Lung (tissue), 11 donors: ENCODE measurements at regions not wholly inside any gene's neighbourhood (a gene's known extent, or its start where the extent isn't known, plus 50 kb on each side); places are given as distances from the start of the nearest gene placed in this dataset.
A peak's percentile ranks its signal among the peaks of the same experiment; 100 is the strongest.
"Not testable (repeated sequence)": the region's sequence is repeated elsewhere in the genome, so short reads cannot be mapped to it uniquely, and the experiment has no call there.

Source experiments
- ATAC-seq: fragments of 200-7000 bp; cut with Tn5 transposase; one replicate; pipeline ENCODE4 v1.9.1; 2020; ENCODE audit warnings: moderate number of reproducible peaks; ENCODE audit not compliant: insufficient read depth, low FRiP score
- DNase-seq, 3 donors: peaks; one replicate each; pipeline ENCODE4 v3.0.0-alpha.2; 2013 to 2017
- H3K27ac ChIP-seq, 2 donors: one replicate each; pipeline ENCODE4 v1.5.1; 2013; ENCODE audit warnings: mild to moderate bottlenecking in 2 of 2, moderate library complexity in 2 of 2, control low read depth in 1 of 2, inconsistent platforms in 1 of 2, low read depth in 1 of 2, low read length in 1 of 2
- H3K27me3 ChIP-seq, 3 donors: one replicate each; pipeline ENCODE4 v1.5.1; 2013; ENCODE audit warnings: low read length in 2 of 3; ENCODE audit not compliant: control insufficient read depth in 3 of 3, insufficient read depth in 3 of 3
- H3K36me3 ChIP-seq, 4 donors: one replicate each; pipeline ENCODE4 v1.5.1; 2013; ENCODE audit warnings: low read length in 4 of 4, mild to moderate bottlenecking in 1 of 4, moderate library complexity in 1 of 4; ENCODE audit not compliant: control insufficient read depth in 4 of 4, insufficient read depth in 4 of 4
- H3K4me1 ChIP-seq, 5 donors: one replicate each; pipeline ENCODE4 v1.5.1; 2013; ENCODE audit warnings: low read length in 5 of 5, mild to moderate bottlenecking in 2 of 5, moderate library complexity in 1 of 5; ENCODE audit not compliant: control insufficient read depth in 5 of 5, insufficient read depth in 5 of 5
- H3K4me3 ChIP-seq: one replicate; pipeline ENCODE4 v1.5.1; 2013; ENCODE audit warnings: mild to moderate bottlenecking, control low read depth, moderate library complexity
- H3K9ac ChIP-seq, 2 donors: one replicate each; pipeline ENCODE4 v1.5.1; 2013; ENCODE audit warnings: low read length in 2 of 2, control low read depth in 1 of 2; ENCODE audit not compliant: insufficient read depth in 1 of 2
- H3K9me3 ChIP-seq, 4 donors: one replicate each; pipeline ENCODE4 v1.5.1; 2013; ENCODE audit warnings: low read length in 3 of 4, mild to moderate bottlenecking in 1 of 4, moderate library complexity in 1 of 4; ENCODE audit not compliant: control insufficient read depth in 4 of 4, insufficient read depth in 3 of 4
- WGBS, 2 donors: extraction: QIAGEN DNeasy Blood & Tissue Kit; methylation state at CpG; one replicate each; pipeline ENCODE4 v1.1.7; 2013; 5-methylcytosine and 5-hydroxymethylcytosine counted together
- TF ChIP-seq, protein P1 (sequence below): IDR thresholded peaks from 2 replicates; pipeline ENCODE4 v1.5.1; 2012; ENCODE audit warnings: mild to moderate bottlenecking; ENCODE audit errors: control extremely low read depth, extremely low read depth
- donor health status: control.
- donor health status: control.
- donor health status: Bipolar disorder and iron deficiency.
- donor health status: healthy.
- donor health status: DM: yes; HTN: yes; CAD: no.

DNA sequence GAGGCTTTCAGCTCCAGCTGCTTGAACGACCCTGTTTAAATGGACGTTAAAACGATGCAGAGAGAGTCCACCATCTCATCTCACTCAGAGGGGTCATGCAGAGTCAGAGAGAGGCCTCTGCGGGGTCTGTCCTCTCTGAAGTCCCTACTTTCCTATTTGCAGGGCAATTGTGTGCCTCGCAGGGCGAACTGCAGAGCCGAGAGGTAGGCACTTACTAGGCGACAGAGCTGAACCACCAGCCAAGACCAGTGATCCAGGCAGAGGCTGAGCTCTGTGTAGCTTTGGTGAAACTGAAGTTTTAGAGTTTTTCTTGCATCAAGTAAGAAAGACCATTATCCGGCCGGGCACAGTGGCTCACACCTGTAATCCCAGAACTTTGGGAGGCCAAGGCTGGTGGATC is 64.1 kb upstream of the CUX1 start:
- WGBS, 2 donors: 84 to 91% methylated on average over 10 of the region's 10 CpGs
- Histone ChIP-seq H3K4me1 (peaks cover 0 to 5% (median 0%) of the 10 kb centered on the region in 5 donors), H3K36me3 (no peaks in the 10 kb centered on the region), H3K9ac (no peak overlapping the region), H3K27me3 (no peaks in the 10 kb centered on the region), H3K4me3 (no peak overlapping the region), H3K27ac (no peak overlapping the region), H3K9me3 (no peaks in the 10 kb centered on the region)
- TF ChIP-seq, protein P1, sequence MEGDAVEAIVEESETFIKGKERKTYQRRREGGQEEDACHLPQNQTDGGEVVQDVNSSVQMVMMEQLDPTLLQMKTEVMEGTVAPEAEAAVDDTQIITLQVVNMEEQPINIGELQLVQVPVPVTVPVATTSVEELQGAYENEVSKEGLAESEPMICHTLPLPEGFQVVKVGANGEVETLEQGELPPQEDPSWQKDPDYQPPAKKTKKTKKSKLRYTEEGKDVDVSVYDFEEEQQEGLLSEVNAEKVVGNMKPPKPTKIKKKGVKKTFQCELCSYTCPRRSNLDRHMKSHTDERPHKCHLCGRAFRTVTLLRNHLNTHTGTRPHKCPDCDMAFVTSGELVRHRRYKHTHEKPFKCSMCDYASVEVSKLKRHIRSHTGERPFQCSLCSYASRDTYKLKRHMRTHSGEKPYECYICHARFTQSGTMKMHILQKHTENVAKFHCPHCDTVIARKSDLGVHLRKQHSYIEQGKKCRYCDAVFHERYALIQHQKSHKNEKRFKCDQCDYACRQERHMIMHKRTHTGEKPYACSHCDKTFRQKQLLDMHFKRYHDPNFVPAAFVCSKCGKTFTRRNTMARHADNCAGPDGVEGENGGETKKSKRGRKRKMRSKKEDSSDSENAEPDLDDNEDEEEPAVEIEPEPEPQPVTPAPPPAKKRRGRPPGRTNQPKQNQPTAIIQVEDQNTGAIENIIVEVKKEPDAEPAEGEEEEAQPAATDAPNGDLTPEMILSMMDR: no peak
- ATAC-seq: no peak
- no peak for DNase-seq

DNA sequence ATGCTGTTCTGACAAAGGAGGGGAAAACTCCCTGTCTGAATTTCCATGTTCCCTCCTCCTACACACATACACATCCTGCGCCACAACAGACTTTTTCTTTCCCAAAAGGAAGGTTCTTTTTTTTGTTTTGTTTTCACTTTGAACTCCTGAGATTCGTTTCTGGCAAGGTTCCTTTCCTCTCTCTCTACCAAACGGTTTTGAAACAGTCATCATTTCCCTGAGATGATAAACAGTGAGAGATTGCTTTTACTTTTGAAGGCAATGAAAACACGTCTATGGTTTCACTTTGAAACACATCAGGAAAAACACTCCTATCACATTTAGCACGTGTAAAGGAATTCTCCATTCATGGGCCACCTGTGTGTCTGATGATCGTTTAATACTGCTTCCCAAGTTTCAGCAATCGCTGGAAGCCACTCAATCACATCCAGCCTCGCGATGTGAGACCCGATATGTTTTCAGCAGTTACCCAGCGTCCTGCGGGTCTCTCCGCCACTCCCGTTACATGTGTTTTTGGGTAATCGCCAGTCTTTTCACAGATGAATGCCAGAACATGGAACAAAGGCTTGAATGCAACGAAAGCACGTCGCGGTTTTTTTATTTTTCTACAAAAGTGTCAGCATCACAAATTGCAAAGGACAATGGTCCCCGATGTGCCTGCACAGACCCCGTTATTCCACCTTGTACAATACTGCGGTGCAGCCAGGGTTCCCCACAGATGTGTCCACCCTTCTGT is 62.8 kb upstream of the CUX1 start:
- 14 to 17% methylated on average over 22 of the region's 22 CpGs for WGBS, 2 donors
- no peaks in the 10 kb centered on the region for H3K27me3 ChIP-seq
- ATAC-seq (no peak), DNase-seq (peak; percentile 59 to 89 (median 83))
- TF ChIP-seq, protein P1: no peak
- peaks cover 0 to 5% (median 0%) of the 10 kb centered on the region in 5 donors for H3K4me1 ChIP-seq
- H3K9ac ChIP-seq: peak overlapping the region in 1 of 2 donors; percentile 72
- no peaks in the 10 kb centered on the region for H3K9me3 ChIP-seq
- H3K36me3 ChIP-seq: no peaks in the 10 kb centered on the region
- peak overlapping the region; percentile 24 for H3K4me3 ChIP-seq
- no peak overlapping the region for H3K27ac ChIP-seq

DNA sequence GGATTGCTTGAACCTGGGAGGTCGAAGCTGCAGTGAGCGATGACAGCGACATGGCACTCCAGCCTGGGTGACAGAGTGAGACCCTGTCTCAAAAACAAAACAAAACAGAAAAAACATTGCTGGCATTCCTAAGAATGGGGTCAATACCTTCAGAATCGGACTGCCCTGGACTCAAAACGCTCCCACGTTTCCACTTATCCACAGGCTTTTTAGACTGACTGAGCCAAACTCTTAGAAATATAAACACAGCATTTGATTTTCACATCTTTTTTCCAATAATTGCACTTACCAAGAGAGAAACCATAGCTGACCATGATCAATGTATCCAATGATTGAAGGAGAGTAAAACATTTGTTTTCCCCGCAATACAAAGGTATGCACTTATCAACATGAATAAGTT is 59.5 kb upstream of the CUX1 start:
- ATAC-seq (no peak), DNase-seq (no peak)
- Histone ChIP-seq H3K9ac (no peak overlapping the region), H3K9me3 (no peaks in the 10 kb centered on the region), H3K27me3 (no peaks in the 10 kb centered on the region), H3K4me3 (no peak overlapping the region), H3K36me3 (no peaks in the 10 kb centered on the region), H3K4me1 (peaks cover 0 to 5% (median 0%) of the 10 kb centered on the region in 5 donors), H3K27ac (no peak overlapping the region)
- TF ChIP-seq, protein P1: no peak
- 88 to 92% methylated on average over 7 of the region's 7 CpGs for WGBS, 2 donors

DNA sequence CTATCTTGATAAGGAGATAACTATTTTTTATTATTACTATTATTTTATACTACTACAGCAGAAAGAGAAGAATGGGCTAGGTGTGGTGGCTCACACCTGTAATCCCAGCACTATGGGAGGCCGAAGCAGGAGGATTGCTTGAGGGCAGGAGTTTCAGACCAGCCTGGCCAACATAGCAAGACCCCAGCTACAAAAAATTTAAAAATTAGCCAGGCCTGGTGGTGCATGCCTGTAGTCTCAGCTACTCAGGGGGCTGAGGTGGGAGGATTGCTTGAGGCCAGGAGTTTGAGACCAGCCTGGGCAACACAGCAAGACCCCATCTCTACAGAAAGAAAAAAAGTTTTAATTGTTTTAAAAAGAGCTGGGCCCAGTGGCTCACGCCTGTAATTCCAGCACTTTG is 58.9 kb upstream of the CUX1 start:
- not testable (repeated sequence) for H3K9me3 ChIP-seq, H3K9ac ChIP-seq, H3K4me1 ChIP-seq, H3K36me3 ChIP-seq, H3K27ac ChIP-seq, H3K27me3 ChIP-seq, DNase-seq, ATAC-seq, H3K4me3 ChIP-seq
- WGBS, 2 donors: 92 to 99% methylated on average over 2 of the region's 2 CpGs
